ENCODE measurements at regions not wholly inside any gene's neighbourhood (a gene's known extent, or its start where the extent isn't known, plus 50 kb on each side); places are given as distances from the start of the nearest gene placed in this dataset.

DNA sequence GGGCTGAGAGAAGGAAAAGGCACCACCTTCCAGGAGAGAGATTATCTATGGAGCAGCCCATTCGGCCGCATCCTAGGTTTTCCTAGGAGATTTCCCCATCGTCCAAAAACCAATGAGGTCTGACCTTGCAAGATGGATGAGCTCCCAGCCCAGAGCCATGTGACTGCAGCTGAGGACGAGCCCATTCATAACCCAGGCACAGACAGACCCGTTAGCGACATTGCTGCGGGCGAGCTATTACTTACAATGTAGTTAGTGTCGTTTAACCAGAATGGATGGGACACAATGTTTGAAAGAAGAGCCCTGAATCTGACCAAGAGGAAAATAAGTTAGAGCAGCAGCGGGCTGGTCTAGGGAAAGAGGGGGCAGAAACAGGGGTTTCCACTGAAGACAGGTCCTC is 395.9 kb upstream of the CADM1 start:
- no peak for DNase-seq (ENCODE audit: low spot score)

DNA sequence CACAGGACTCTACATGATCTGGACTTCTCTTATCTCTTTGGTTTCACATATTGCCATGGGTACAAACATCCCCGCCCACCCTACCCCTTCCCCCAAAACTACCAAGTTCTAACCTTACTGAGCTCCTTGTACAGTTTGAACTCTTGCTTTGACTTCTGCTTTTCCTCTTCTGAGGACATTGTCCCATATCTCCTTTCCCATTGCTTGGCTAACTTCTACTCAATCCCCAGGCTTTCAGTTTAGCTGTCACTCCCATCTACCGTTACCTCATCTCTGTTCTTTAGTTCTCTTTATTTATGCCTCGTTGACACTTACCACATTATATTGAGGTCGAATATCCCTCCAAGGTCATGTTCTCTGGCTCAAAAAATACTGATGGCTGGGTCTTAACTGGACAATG is 393.5 kb upstream of the CADM1 start:
- DNase-seq (ENCODE audit: low spot score): no peak

- DNase-seq (ENCODE audit: low spot score): no peak
Observed at GRCh38 chr11:115896084-115896483, 391.9 kb upstream of the CADM1 start.

- DNase-seq (ENCODE audit: low spot score): no peak
Observed at GRCh38 chr11:115895594-115895993, 391.4 kb upstream of the CADM1 start.

GRCh38 chr11:115894176-115894575 is 390.0 kb upstream of the CADM1 start:
- DNase-seq (ENCODE audit: low spot score): no peak

DNA sequence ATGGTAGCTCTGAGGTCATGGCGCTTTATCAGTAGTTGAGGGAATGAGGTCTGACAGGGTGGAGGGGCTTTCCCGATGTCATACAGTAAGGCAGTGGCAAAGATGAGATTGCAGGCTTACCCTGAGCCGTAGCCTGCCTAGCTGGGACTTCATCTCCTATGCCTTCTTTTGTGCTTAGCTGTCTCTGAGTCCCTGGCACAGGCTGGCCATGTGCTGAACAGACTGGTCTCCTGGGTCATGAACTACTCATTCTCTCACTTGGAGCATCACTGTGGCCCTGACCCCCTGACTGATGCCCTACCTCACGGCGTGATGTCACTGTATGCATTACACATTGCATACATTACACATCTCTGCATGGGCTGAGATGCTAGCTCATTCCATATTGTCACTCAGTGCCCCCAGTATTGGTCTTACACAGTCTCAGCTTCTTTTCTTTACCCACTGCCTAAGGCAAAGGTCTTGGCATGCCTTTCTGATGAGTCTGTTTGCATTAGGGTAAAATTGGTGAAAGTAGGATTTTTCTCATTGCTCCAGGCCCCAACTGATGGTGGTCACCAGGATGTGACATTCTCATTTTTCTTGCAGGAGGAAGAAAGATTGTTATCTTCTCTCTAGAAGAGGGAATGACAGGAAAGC is 389.4 kb upstream of the CADM1 start:
- DNase-seq (ENCODE audit: low spot score): no peak

GRCh38 chr11:115892016-115892415 is 387.8 kb upstream of the CADM1 start:
- no peak for DNase-seq (ENCODE audit: low spot score)

DNA sequence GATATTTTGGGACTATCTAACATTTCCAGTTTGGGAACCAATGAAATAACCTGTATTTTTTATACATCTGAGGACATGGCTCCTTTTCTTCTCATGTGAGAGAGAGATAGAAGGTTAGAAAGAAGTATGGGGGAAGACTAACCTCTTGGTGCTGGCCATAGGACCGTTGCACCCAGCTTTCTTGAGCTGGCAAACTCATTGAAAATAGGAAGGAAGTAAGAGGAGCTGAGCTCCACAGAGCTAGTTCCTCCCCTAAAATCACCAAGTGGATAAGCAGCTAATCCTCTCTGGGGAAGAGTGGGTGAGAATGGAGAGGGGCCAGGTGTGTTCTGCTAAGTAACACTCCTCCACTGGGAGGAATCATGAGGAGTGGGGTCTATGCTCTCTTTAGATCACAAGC is 387.4 kb upstream of the CADM1 start:
- no peak for DNase-seq (ENCODE audit: low spot score)

- no peak for DNase-seq (ENCODE audit: low spot score)
Observed at GRCh38 chr11:115890500-115890899, 386.3 kb upstream of the CADM1 start.

DNA sequence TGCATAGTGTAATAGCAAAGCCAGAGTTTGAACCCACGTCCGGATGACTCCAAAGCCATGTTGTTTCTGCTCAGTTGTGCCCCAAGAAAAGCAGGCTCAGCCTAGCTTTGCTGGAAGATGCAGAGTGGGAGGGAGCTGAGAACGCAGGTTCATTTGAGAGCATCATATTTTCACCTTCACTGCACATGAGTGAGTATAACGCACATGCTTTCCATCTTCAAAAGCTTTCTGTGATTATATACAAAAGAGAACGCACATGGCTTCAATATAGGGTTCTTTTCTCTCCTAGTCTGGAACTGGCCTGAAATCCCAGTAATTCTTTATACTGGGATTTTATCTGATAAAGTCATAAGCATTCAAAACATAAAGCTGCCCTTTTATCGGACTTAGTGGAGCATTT is 385.5 kb upstream of the CADM1 start:
- DNase-seq (ENCODE audit: low spot score): no peak

DNA sequence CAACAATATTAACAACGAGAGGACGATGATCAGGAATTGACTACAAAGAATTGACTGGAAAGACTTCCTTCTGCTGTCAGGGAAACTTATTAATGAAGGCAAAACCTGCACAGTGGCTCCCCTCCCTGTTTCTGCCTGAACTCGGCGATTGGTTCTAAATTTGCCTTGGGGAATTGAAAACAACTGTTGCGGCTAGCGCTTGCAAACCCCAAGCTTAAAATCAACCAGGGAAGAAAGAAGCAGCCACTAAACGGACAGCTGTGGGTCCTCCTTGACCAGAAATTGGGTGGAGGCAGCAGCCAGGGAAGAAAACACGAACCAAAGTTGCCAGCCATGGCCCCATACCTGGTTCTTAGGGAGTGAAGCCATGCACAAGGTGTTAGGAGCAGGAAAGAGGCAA is 383.5 kb upstream of the CADM1 start:
- no peak for DNase-seq (ENCODE audit: low spot score)

GRCh38 chr11:115887316-115887715 is 383.1 kb upstream of the CADM1 start:
- DNase-seq (ENCODE audit: low spot score): no peak

DNA sequence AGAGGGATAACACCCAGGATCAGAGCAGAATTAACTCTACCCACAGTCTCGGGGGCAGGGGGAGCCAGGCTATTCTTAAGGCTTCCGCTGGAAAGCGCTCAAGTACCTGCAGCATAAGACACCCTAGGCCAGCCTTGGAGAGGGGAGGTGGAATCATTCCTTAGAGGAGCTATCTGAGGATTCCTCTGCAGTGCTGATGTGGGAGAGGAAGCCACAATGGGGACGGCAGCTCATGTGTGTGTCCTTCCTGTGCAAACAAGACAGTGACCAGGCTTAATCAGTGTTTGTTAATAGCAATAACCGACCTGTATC is 382.2 kb upstream of the CADM1 start:
- DNase-seq (ENCODE audit: low spot score): no peak

GRCh38 chr11:115885535-115886421 is 381.6 kb upstream of the CADM1 start:
- no peak for DNase-seq (ENCODE audit: low spot score)

- DNase-seq (ENCODE audit: low spot score): no peak
Observed at GRCh38 chr11:115884800-115885534, 380.8 kb upstream of the CADM1 start.

DNA sequence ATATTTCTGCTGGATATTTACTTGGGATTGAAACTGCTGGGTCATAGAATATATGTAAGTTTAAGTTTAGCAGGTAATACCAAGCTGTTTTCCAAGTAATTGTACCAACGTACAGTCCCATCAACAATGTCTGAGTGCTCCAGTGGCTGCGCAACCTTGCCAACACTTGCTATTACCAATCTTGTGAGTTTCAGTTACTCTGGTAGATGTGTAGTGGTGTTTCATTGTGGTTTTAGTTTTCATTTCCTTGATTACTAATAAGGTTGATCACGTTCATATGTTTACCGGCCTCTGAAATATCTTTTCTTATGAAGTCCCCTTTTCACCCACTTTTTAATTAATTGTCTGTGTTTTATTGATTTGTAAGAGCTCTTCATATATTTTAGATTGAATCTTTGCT is 370.6 kb upstream of the CADM1 start:
- DNase-seq (ENCODE audit: low spot score): no peak

- DNase-seq (ENCODE audit: low spot score): no peak
Observed at GRCh38 chr11:115873813-115874212, 369.6 kb upstream of the CADM1 start.

DNA sequence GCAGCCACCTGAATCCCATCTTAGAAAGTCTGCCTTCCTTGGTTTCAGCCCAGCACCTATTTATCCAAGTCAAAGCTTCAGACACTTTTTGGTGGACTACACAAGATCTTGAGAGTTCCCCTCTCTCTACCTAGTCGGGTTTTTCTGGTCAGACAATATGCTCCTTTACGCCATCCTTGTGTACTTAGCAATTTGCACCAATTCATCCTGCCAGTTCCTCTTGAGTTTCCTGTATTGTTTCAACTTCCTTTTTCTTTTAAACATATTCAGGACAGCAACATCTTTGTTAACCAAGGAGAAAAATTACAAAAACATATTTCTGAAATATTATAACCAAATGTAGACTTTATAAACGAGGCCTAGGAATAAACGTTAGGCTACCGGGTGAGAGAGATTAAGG is 368.2 kb upstream of the CADM1 start:
- DNase-seq (ENCODE audit: low spot score): no peak

DNA sequence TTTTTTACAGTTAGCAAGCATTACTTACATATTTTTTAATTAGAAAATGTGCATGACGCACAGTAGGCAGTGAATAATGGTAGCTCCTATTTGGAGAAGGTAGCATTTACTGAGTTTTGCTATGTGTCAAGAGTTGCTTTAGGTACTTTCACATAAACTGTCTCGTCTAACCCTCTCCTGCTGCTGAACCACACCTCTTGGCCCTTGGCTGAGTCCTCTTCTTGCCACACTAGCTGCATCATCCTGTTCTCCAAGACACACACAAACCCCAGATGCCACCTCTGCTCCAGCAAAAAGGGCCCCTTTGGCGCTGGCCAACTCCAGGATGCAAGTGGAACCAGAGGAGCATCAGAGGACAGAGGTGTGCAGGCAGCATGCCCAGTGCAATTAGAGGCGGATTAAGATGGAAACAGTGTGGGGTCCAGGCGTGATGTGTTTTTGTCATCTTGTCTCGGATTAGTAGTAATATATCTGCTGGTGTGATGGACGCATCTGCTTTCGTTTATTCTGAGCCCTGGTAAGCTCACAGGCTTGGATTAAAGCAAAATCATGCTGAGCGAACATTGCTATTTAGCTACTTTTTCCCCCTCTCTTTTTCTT is 367.0 kb upstream of the CADM1 start:
- DNase-seq (ENCODE audit: low spot score): no peak

- no peak for DNase-seq (ENCODE audit: low spot score)
Observed at GRCh38 chr11:115869780-115870431, 365.7 kb upstream of the CADM1 start.

GRCh38 chr11:115869131-115869530 is 364.9 kb upstream of the CADM1 start:
- DNase-seq (ENCODE audit: low spot score): no peak

GRCh38 chr11:115860246-115860645 is 356.0 kb upstream of the CADM1 start:
- no peak for DNase-seq (ENCODE audit: low spot score)
